ENCODE measurements at regions not wholly inside any gene's neighbourhood (a gene's known extent, or its start where the extent isn't known, plus 50 kb on each side); places are given as distances from the start of the nearest gene placed in this dataset.

DNA sequence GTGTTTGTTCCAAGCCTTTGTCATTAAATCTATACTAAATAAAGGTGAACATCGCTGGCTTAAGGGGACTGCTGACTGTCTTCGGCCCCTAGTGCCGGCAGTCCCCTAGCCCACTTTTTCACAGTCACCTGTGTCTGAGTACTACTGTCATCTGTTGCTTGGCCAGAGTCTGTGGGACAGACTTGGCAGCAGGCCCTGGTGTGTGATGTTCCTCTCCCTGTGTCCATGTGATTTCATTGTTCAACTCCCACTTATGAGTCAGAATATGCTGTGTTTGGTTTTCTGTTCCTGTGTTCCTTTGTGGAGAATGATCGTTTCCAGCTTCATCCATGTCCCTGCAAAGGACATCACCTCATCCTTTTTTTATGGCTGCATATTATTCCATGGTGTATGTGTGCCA lies 133.4 kb downstream of the HAO1 start:
- Histone ChIP-seq H2AFZ (ENCODE audit: insufficient read depth, low read depth, low read length, poor library complexity, severe bottlenecking) (no peak overlapping the region), H3K36me3 (replicated peaks in 1 of 2; ENCODE audit: control extremely low read depth in 1 of 2, control insufficient read depth in 1 of 2, extremely low read depth in 1 of 2, insufficient read depth in 2 of 2, low read length in 1 of 2) (no peaks in the 10 kb centered on the region), H3K4me2 (replicated peaks; ENCODE audit: low read depth, low read length, poor library complexity, severe bottlenecking) (no peak overlapping the region), H3K4me3 (ENCODE audit: control extremely low read depth in 1 of 5, extremely low read depth in 1 of 5, insufficient read depth in 1 of 5, low read depth in 2 of 5, low read length in 4 of 5) (no peak overlapping the region), H4K20me1 (ENCODE audit: control insufficient read depth, insufficient read depth, low read length, poor library complexity, severe bottlenecking) (no peaks in the 10 kb centered on the region), H3K4me1 (ENCODE audit: control insufficient read depth in 2 of 2, insufficient read depth in 2 of 2, low read length in 2 of 2) (no peaks in the 10 kb centered on the region), H3K9me3 (ENCODE audit: control extremely low read depth in 1 of 3, control insufficient read depth in 2 of 3, insufficient read depth in 1 of 3, low read length in 2 of 3) (peaks cover 0 to 9% (median 2%) of the 10 kb centered on the region in 3 donors), H3K79me2 (ENCODE audit: control insufficient read depth, insufficient read depth, low read length) (no peaks in the 10 kb centered on the region), H3K9ac (ENCODE audit: low read length) (no peak overlapping the region), H3K27me3 (replicated peaks in 1 of 4; ENCODE audit: control extremely low read depth in 1 of 4, control insufficient read depth in 3 of 4, insufficient read depth in 4 of 4, low read length in 3 of 4) (no peaks in the 10 kb centered on the region), H3K27ac (ENCODE audit: low read length in 2 of 2) (no peak overlapping the region)
- Mint-ChIP-seq H3K4me1 (no peaks in the 10 kb centered on the region), H3K27ac (no peak overlapping the region), H3K4me3 (no peak overlapping the region), H3K9me3 (ENCODE audit: insufficient read depth) (peaks cover 8% of the 10 kb centered on the region), H3K27me3 (no peaks in the 10 kb centered on the region)
- CTCF ChIA-PET = no interaction called here
- POLR2A ChIA-PET = no interaction called here
- TF ChIP-seq EZH2 (IDR thresholded peaks at IDR 0.05; ENCODE audit: borderline replicate concordance, insufficient read depth, low read depth, low read length, poor library complexity, severe bottlenecking) = no peak
- TF ChIP-seq, protein P1, sequence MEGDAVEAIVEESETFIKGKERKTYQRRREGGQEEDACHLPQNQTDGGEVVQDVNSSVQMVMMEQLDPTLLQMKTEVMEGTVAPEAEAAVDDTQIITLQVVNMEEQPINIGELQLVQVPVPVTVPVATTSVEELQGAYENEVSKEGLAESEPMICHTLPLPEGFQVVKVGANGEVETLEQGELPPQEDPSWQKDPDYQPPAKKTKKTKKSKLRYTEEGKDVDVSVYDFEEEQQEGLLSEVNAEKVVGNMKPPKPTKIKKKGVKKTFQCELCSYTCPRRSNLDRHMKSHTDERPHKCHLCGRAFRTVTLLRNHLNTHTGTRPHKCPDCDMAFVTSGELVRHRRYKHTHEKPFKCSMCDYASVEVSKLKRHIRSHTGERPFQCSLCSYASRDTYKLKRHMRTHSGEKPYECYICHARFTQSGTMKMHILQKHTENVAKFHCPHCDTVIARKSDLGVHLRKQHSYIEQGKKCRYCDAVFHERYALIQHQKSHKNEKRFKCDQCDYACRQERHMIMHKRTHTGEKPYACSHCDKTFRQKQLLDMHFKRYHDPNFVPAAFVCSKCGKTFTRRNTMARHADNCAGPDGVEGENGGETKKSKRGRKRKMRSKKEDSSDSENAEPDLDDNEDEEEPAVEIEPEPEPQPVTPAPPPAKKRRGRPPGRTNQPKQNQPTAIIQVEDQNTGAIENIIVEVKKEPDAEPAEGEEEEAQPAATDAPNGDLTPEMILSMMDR (IDR thresholded peaks at IDR 0.05) = no peak
- DNase-seq (no peak), ATAC-seq (ENCODE audit: low read depth) (no peak)
- intact Hi-C loops (cut with micrococcal nuclease) = no loop called here
- 100% methylated on average over 3 of the region's 4 CpGs for WGBS (ENCODE audit: insufficient coverage)

DNA sequence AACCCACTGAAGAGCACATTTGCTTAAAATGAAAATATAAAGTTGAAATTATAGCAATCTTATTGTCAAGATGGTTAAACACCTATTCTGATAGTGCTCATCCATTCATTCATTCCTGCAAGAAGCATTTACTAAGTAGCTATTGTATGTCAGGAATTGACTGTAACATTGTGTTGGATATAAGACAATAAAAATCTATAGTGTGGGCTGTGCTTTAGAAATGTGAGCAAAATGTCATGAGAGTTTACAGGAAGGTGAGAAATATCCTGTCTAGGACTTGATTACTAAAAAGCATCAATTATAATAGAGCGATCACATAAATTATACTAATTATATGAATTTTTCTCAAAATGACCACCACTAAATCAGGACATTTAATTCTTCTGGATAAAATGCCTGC lies 123.0 kb downstream of the HAO1 start:
- ChIA-PET CTCF (no interaction called here), POLR2A (no interaction called here)
- intact Hi-C loops (cut with micrococcal nuclease) = no loop called here
- H3K4me1 Mint-ChIP-seq = no peaks in the 10 kb centered on the region
- H3K4me3 Mint-ChIP-seq = no peak overlapping the region
- H3K9me3 Mint-ChIP-seq (ENCODE audit: insufficient read depth) = peaks cover 7% of the 10 kb centered on the region
- H2AFZ ChIP-seq (ENCODE audit: insufficient read depth, low read depth, low read length, poor library complexity, severe bottlenecking) = no peak overlapping the region
- H3K27ac ChIP-seq (ENCODE audit: low read length in 2 of 2) = no peak overlapping the region
- no peak for TF ChIP-seq EZH2 (IDR thresholded peaks at IDR 0.05; ENCODE audit: borderline replicate concordance, insufficient read depth, low read depth, low read length, poor library complexity, severe bottlenecking)
- TF ChIP-seq, protein P1 (IDR thresholded peaks at IDR 0.05) = no peak
- H3K27ac Mint-ChIP-seq = no peak overlapping the region
- no peak overlapping the region for H3K4me3 ChIP-seq (ENCODE audit: control extremely low read depth in 1 of 5, extremely low read depth in 1 of 5, insufficient read depth in 1 of 5, low read depth in 2 of 5, low read length in 4 of 5)
- H3K27me3 Mint-ChIP-seq = no peaks in the 10 kb centered on the region
- no peak overlapping the region for H3K4me2 ChIP-seq (replicated peaks; ENCODE audit: low read depth, low read length, poor library complexity, severe bottlenecking)
- H3K79me2 ChIP-seq (ENCODE audit: control insufficient read depth, insufficient read depth, low read length) = no peaks in the 10 kb centered on the region
- DNase-seq (no peak), ATAC-seq (ENCODE audit: low read depth) (no peak)
- H3K36me3 ChIP-seq (replicated peaks in 1 of 2; ENCODE audit: control extremely low read depth in 1 of 2, control insufficient read depth in 1 of 2, extremely low read depth in 1 of 2, insufficient read depth in 2 of 2, low read length in 1 of 2) = no peaks in the 10 kb centered on the region
- H3K9ac ChIP-seq (ENCODE audit: low read length) = no peak overlapping the region
- no peaks in the 10 kb centered on the region for H3K9me3 ChIP-seq (ENCODE audit: control extremely low read depth in 1 of 3, control insufficient read depth in 2 of 3, insufficient read depth in 1 of 3, low read length in 2 of 3)
- H3K27me3 ChIP-seq (replicated peaks in 1 of 4; ENCODE audit: control extremely low read depth in 1 of 4, control insufficient read depth in 3 of 4, insufficient read depth in 4 of 4, low read length in 3 of 4) = no peaks in the 10 kb centered on the region
- H3K4me1 ChIP-seq (ENCODE audit: control insufficient read depth in 2 of 2, insufficient read depth in 2 of 2, low read length in 2 of 2) = no peaks in the 10 kb centered on the region
- WGBS (ENCODE audit: insufficient coverage) = no CpG with 5 or more reads among the region's 1 CpG
- no peaks in the 10 kb centered on the region for H4K20me1 ChIP-seq (ENCODE audit: control insufficient read depth, insufficient read depth, low read length, poor library complexity, severe bottlenecking)

Data from B cell (primary cell).